ENCODE measurements at regions not wholly inside any gene's neighbourhood (a gene's known extent, or its start where the extent isn't known, plus 50 kb on each side); places are given as distances from the start of the nearest gene placed in this dataset.

- TF ChIP-seq CTCF (IDR thresholded peaks at IDR 0.05; ENCODE audit: insufficient read depth, low read length, missing control alignments), result no peak
- no peak for DNase-seq (ENCODE audit: low read depth, low spot score)
- CTCF ChIA-PET, result interaction anchor here (1.1 to 2.0 kb wide), 3 partner anchors 8 to 152 kb away, joined by 3 to 4 read pairs (median 3); no protein-coding TSS in a partner anchor
- no peak overlapping the region for H3K4me3 ChIP-seq (ENCODE audit: low read depth, low read length)
- POLR2A ChIA-PET, result no interaction called here
Measured at GRCh38 chr10:52464368-52465124, 150.5 kb downstream of the DKK1 start.

- no peak for DNase-seq (ENCODE audit: low read depth, low spot score)
- H3K4me3 ChIP-seq (ENCODE audit: low read depth, low read length), result no peak overlapping the region
- CTCF ChIA-PET, result interaction anchor here (1.1 to 2.0 kb wide), 3 partner anchors 9 to 157 kb away, joined by 3 to 6 read pairs (median 4); no protein-coding TSS in a partner anchor
- TF ChIP-seq CTCF (IDR thresholded peaks at IDR 0.05; ENCODE audit: insufficient read depth, low read length, missing control alignments), result no peak
- POLR2A ChIA-PET, result interaction anchor here (0.5 kb wide), 1 partner anchor 151 kb away, joined by 3 read pairs; the partner anchor contains the start of gene DKK1
Measured at GRCh38 chr10:52465202-52465601, 151.1 kb downstream of the DKK1 start.

DNA sequence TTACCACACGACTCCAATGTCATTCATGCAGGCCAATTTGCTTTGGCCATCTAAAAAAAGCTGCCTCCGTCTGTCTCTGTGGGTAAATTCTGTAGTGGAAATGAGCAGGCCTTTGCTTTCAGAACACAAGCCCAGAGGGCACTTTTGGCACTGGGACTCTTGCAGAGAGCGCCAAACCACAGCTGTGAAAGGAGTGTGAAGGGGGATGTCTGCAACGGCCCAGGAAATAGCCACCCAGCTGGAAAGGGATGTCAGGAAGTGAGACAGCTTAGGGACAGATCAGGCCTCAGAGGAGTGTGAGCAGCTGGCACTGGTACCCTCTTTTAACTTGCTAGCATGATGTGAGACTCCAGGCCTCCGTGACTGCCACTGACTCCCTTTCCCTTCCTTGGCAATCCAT is 152.4 kb downstream of the DKK1 start:
- POLR2A ChIA-PET, result no interaction called here
- no peak for TF ChIP-seq CTCF (IDR thresholded peaks at IDR 0.05; ENCODE audit: insufficient read depth, low read length, missing control alignments)
- H3K4me3 ChIP-seq (ENCODE audit: low read depth, low read length), result no peak overlapping the region
- no peak for DNase-seq (ENCODE audit: low read depth, low spot score)
- CTCF ChIA-PET, result interaction anchor here (1.4 to 1.6 kb wide), 2 partner anchors 19 to 158 kb away, joined by 3 to 6 read pairs; no protein-coding TSS in a partner anchor

GRCh38 chr10:52469970-52470705 is 156.1 kb downstream of the DKK1 start:
- ChIA-PET POLR2A (no interaction called here), CTCF (interaction anchor here (1.3 kb wide), 1 partner anchor 18 kb away, joined by 3 read pairs; no protein-coding TSS in a partner anchor)
- H3K4me3 ChIP-seq (ENCODE audit: low read depth, low read length), result no peak overlapping the region
- TF ChIP-seq CTCF (IDR thresholded peaks at IDR 0.05; ENCODE audit: insufficient read depth, low read length, missing control alignments), result no peak
- no peak for DNase-seq (ENCODE audit: low read depth, low spot score)

DNA sequence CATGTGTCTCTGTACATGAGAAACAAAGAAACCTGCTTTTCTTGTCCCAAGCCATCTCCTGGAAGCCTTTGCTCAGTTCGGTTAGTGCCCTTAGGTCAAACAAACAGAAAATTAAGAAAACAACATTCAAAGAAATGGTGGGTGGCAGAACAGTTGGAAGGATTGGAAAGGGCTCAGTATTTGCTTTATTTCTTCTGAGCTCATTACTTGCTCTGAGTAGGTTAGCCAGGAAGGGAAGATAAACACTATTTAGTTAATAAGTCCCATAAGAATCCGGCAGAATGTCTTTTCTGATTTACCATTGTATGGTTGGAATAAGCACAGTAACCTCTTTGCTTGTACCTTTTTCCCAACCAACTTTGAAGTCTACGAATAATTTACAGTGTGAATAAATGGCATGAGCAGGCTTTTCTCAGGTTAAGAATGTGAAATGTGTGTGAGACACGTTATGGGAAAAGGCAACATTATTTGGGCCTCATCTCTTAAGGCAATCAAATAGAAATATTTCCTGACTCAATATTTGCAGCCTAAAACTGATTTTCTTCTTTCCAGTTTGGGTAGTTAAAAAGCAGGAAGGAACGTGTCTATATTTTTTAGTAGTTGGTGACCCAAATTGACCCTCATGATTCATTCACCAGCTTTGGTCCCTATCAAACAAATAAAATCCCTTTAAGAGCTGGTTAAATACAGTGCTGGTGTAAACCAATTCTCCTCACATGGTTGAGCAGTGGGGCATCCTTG is 158.5 kb downstream of the DKK1 start:
- CTCF ChIA-PET, result interaction anchor here (1.1 kb wide), 1 partner anchor 9 kb away, joined by 3 read pairs; no protein-coding TSS in a partner anchor
- no peak for DNase-seq (ENCODE audit: low read depth, low spot score)
- no peak overlapping the region for H3K4me3 ChIP-seq (ENCODE audit: low read depth, low read length)

More for the DNA sequence above, 158.5 kb downstream of the DKK1 start:
- TF ChIP-seq CTCF (IDR thresholded peaks at IDR 0.05; ENCODE audit: insufficient read depth, low read length, missing control alignments), result no peak
- POLR2A ChIA-PET, result no interaction called here
